Breast epithelium (tissue), 3 donors: ENCODE measurements at regions not wholly inside any gene's neighbourhood (a gene's known extent, or its start where the extent isn't known, plus 50 kb on each side); places are given as distances from the start of the nearest gene placed in this dataset.

Experiments used
- CTCF ChIP-seq, 3 donors: fragments of 450-650 bp; IDR thresholded peaks; one replicate each; pipeline ENCODE4 v1.5.1; 2016 to 2017; ENCODE audit warnings: antibody characterized with exemption in 3 of 3, mild to moderate bottlenecking in 3 of 3, moderate library complexity in 3 of 3
- POLR2A ChIP-seq: fragments of 450-650 bp; IDR thresholded peaks from one replicate; pipeline ENCODE4 v1.6.1; 2016; ENCODE audit warnings: antibody characterized with exemption, mild to moderate bottlenecking, moderate library complexity

GRCh38 chr9:75269197-75269596 lies 180.9 kb downstream of the OSTF1 start:
- TF ChIP-seq CTCF (IDR thresholded peaks at IDR 0.05) (no peak), POLR2A (no peak)
